ENCODE measurements at regions not wholly inside any gene's neighbourhood (a gene's known extent, or its start where the extent isn't known, plus 50 kb on each side); places are given as distances from the start of the nearest gene placed in this dataset.

DNA sequence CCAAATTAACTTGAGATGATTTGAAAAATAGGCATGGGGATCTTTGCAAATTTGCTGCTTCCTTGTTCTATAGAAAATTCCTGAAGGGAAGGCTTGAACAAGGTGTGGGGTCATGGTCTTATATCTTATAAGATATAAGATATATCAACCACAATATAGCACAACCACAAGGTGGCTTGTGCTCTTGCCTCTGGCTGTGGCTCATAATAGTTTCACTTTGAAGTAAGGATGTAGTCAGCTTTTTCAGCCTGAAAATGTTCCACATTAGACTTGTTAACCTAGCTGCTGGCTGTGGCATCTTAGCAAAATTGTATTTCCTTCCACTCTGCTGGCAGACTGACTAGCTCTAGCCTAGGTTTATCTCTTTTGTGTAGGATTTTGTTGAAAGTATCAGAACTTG, 169.7 kb downstream of the KLF5 start:
- in situ Hi-C loops (cut with MboI; ENCODE audit: low sequenced_read_pairs) (no loop called here), intact Hi-C loops (cut with micrococcal nuclease) (loop anchor here (10.0 kb wide), 1 partner anchor 476 kb away; no protein-coding TSS in a partner anchor), dilution Hi-C loops (cut with HindIII; ENCODE audit: low sequenced_read_pairs, unreplicated experiment) (no loop called here)
- Histone ChIP-seq H3K27ac (ENCODE audit: insufficient read depth, low read length) (no peak overlapping the region), H2BK5ac (ENCODE audit: low read depth, low read length, poor library complexity, severe bottlenecking) (no peak overlapping the region), H3K36me3 (ENCODE audit: control insufficient read depth, insufficient read depth, low read length) (no peaks in the 10 kb centered on the region), H3K27me3 (ENCODE audit: control insufficient read depth, insufficient read depth, low read length) (no peaks in the 10 kb centered on the region), H2AFZ (replicated peaks; ENCODE audit: low read length, poor library complexity) (no peak overlapping the region), H2BK120ac (ENCODE audit: low read depth, low read length) (no peak overlapping the region), H2BK15ac (ENCODE audit: low read depth, low read length) (no peak overlapping the region), H2BK20ac (ENCODE audit: low read depth, low read length) (no peak overlapping the region), H3K56ac (ENCODE audit: extremely low read depth, insufficient read depth, low read length) (no peak overlapping the region), H3K4me2 (ENCODE audit: low read depth, low read length) (peak overlapping the region; percentile 50; the same call in 1 of the 2 replicates), H3K4me1 (ENCODE audit: control insufficient read depth, insufficient read depth, low read length) (no peaks in the 10 kb centered on the region), H3K9me3 (ENCODE audit: control insufficient read depth, insufficient read depth, low read length) (no peaks in the 10 kb centered on the region), H3K9ac (ENCODE audit: low read depth, low read length) (no peak overlapping the region), H3K23ac (ENCODE audit: low read depth, low read length) (no peak overlapping the region), H3K9me1 (ENCODE audit: insufficient read depth, low read length) (no peaks in the 10 kb centered on the region), H2AK9ac (replicated peaks; ENCODE audit: low read depth, low read length, poor library complexity) (no peak overlapping the region), H3K4me3 (ENCODE audit: insufficient read depth, low read depth, low read length) (no peak overlapping the region), H4K20me1 (ENCODE audit: insufficient read depth, low read length) (no peaks in the 10 kb centered on the region), H3K79me1 (ENCODE audit: low read depth in 1 of 2, low read length in 2 of 2) (no peaks in the 10 kb centered on the region), H3K14ac (replicated peaks; ENCODE audit: low read depth, low read length) (no peak overlapping the region), H2AK5ac (ENCODE audit: low read depth, low read length) (no peak overlapping the region), H4K5ac (ENCODE audit: low read depth, low read length) (no peak overlapping the region; the same call in 1 of the 2 replicates), H3K18ac (ENCODE audit: low read depth, low read length) (peak overlapping the region; percentile 54; the same call in 1 of the 2 replicates), H3K4ac (ENCODE audit: low read depth, low read length) (no peak overlapping the region), H4K91ac (ENCODE audit: insufficient read depth, low read depth, low read length) (no peak overlapping the region), H4K8ac (ENCODE audit: low read depth in 2 of 2, low read length in 2 of 2) (no peak overlapping the region)
- no TSS peak for BruUV-seq (replicated peaks)
- ATAC-seq (ENCODE audit: low read depth) (peak; percentile 29; the same call in 1 of the 2 replicates), DNase-seq (peak; percentile 28)
- ChIA-PET CTCF (interaction anchor here (1.1 kb wide), 1 partner anchor 77 kb away, joined by 4 read pairs; no protein-coding TSS in a partner anchor), POLR2A (ENCODE audit: unreplicated experiment) (interaction anchor here (0.6 kb wide), 1 partner anchor 372 kb away, joined by 3 read pairs; no protein-coding TSS in a partner anchor)
- TF ChIP-seq, protein P1, sequence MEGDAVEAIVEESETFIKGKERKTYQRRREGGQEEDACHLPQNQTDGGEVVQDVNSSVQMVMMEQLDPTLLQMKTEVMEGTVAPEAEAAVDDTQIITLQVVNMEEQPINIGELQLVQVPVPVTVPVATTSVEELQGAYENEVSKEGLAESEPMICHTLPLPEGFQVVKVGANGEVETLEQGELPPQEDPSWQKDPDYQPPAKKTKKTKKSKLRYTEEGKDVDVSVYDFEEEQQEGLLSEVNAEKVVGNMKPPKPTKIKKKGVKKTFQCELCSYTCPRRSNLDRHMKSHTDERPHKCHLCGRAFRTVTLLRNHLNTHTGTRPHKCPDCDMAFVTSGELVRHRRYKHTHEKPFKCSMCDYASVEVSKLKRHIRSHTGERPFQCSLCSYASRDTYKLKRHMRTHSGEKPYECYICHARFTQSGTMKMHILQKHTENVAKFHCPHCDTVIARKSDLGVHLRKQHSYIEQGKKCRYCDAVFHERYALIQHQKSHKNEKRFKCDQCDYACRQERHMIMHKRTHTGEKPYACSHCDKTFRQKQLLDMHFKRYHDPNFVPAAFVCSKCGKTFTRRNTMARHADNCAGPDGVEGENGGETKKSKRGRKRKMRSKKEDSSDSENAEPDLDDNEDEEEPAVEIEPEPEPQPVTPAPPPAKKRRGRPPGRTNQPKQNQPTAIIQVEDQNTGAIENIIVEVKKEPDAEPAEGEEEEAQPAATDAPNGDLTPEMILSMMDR (conservative IDR thresholded peaks at IDR 0.05; ENCODE audit: low read depth, low read length): no peak; the same call in 1 of the 2 replicates
- no peak for TF ChIP-seq CEBPB (IDR thresholded peaks at IDR 0.05; ENCODE audit: low read depth, low read length)
- TF ChIP-seq SMC3 (IDR thresholded peaks at IDR 0.05; ENCODE audit: low read depth, low read length): peak; percentile 25; the same call in 1 of the 2 replicates
- TF ChIP-seq ELK1 (IDR thresholded peaks at IDR 0.05; ENCODE audit: borderline replicate concordance, low read depth, low read length): no peak
- no peak for TF ChIP-seq FOS (IDR thresholded peaks at IDR 0.05; ENCODE audit: low read depth, low read length)
- TF ChIP-seq, protein P2, sequence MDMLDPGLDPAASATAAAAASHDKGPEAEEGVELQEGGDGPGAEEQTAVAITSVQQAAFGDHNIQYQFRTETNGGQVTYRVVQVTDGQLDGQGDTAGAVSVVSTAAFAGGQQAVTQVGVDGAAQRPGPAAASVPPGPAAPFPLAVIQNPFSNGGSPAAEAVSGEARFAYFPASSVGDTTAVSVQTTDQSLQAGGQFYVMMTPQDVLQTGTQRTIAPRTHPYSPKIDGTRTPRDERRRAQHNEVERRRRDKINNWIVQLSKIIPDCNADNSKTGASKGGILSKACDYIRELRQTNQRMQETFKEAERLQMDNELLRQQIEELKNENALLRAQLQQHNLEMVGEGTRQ (IDR thresholded peaks at IDR 0.05; ENCODE audit: low read depth, low read length): no peak
- TF ChIP-seq RAD21 (IDR thresholded peaks at IDR 0.05; ENCODE audit: low read length): peak; percentile 28
- TF ChIP-seq BHLHE40 (IDR thresholded peaks at IDR 0.05; ENCODE audit: low read depth, low read length): no peak
- no peak for TF ChIP-seq RFX5 (IDR thresholded peaks at IDR 0.05; ENCODE audit: low read depth, low read length)
